GM18498 (cell line): ENCODE measurements at regions not wholly inside any gene's neighbourhood (a gene's known extent, or its start where the extent isn't known, plus 50 kb on each side); places are given as distances from the start of the nearest gene placed in this dataset.

Experiments
- ATAC-seq: cut with Tn5 transposase; IDR thresholded peaks from one replicate; pipeline ENCODE4 v1.9.1; 2021; ENCODE audit warnings: mild to moderate bottlenecking, moderate library complexity; ENCODE audit not compliant: unreplicated experiment

DNA sequence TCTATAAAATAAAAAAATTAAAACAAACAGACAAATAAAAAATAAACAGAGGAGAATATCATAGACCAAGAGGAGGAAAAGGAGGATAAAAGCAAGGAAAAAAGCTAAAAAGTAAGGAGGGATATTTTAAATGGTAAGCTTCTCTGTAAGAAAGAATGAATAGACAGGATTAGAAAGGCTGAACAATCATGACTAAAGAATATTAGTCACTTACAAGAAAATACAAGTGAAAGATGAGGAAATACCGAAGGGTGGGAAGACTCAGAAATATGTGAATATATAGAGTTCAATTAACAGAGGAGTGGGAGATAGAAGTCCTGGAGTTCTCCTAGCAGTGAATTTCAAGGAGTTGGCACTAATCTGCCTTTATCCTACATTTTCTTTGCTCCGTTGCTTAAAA lies 162.6 kb downstream of the RTL3 start:
- ATAC-seq, result no peak

GRCh38 chrX:78493180-78493579 lies 165.8 kb upstream of the CYSLTR1 start:
- ATAC-seq, result peak; percentile 86

DNA sequence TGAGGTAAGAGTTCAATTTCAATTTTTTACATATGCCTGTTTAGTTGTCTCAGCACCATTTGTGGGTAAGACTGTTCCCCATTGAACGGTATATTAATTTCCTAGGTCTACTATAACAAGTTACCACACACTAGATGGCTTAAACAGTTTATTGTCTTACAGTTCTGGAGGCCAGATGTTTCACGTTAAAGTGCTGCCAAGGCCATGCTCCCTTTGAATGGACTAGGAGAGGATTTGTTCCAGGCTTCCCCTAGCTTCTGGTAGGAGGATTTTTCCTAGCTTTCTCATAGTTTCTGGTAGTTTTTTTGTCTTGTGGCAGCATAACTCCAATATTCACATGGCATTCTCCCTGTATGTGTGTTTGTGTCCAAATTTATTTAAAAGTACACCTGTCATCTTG lies 149.3 kb upstream of the CYSLTR1 start:
- ATAC-seq, result no peak

- no peak for ATAC-seq
These were observed 129.5 kb upstream of the CYSLTR1 start for GRCh38 chrX:78456909-78457308.

DNA sequence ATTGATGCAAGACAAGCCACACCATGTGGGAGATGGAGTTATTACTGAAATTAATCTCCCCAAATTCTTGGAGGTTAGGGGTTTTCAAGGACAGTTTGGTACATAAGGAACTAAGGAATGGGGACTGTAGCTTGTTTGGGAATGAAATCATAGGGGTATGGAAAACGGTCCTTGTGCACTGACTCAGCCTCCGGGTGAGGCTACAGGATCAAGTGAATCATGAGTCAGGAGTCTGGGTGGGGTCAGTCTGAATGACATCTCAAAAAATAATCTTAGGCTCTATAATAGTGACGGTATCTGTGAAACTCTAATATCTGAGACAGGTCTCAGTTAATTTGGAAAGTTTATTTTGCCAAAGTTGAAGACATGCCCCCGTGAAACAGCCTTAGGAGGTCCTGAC lies 128.5 kb upstream of the CYSLTR1 start:
- no peak for ATAC-seq

DNA sequence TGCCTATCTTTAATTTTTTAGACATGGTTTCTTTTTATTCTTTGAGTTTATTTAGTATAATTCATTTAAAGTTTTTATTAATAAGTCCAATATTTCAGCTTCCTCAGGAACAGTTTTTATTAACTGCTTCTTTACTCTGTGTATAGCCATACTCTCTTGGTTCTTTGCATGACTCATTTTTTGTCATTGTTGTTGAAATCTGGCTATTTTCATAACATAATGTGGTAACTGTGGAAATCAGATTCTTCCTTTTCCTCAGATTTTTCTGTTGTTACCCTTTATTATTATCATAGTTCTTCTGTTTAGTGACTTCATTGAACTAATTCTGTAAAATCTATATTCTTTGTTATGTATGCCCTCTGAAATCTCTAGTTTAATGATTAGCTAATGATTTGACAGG lies 124.9 kb upstream of the CYSLTR1 start:
- ATAC-seq, result no peak

- ATAC-seq, result no peak
These were observed 110.2 kb upstream of the CYSLTR1 start for GRCh38 chrX:78437621-78438020.

- no peak for ATAC-seq
These were observed 101.8 kb upstream of the CYSLTR1 start for GRCh38 chrX:78429172-78429571.

GRCh38 chrX:78388663-78389062 lies 61.3 kb upstream of the CYSLTR1 start:
- no peak for ATAC-seq

DNA sequence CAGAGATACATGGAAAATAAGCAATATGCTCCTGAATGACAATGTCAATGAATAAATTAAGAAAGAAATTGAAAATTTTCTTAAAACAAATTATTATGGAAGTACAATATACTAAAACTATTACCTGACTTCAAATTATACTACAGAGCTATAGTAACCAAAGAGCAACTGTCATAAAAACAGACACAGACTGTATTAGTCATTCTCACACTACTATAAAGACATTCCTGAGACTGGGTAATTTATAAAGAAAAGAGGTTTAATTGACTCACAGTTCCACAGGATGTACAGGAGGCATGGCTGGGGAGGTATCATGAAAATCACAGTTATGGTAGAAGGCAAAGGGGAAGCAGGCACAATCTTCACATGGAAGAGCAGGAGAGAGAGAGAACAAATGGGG lies 60.0 kb upstream of the CYSLTR1 start:
- ATAC-seq, result no peak

GRCh38 chrX:78384486-78384885 lies 57.1 kb upstream of the CYSLTR1 start:
- no peak for ATAC-seq

- ATAC-seq, result no peak
These were observed 56.2 kb upstream of the CYSLTR1 start for GRCh38 chrX:78383594-78383993.

- ATAC-seq, result no peak
These were observed 51.2 kb upstream of the CYSLTR1 start for GRCh38 chrX:78378476-78379115.
